ENCODE measurements at regions not wholly inside any gene's neighbourhood (a gene's known extent, or its start where the extent isn't known, plus 50 kb on each side); places are given as distances from the start of the nearest gene placed in this dataset.
A peak's percentile ranks its signal among the peaks of the same experiment; 100 is the strongest.

DNA sequence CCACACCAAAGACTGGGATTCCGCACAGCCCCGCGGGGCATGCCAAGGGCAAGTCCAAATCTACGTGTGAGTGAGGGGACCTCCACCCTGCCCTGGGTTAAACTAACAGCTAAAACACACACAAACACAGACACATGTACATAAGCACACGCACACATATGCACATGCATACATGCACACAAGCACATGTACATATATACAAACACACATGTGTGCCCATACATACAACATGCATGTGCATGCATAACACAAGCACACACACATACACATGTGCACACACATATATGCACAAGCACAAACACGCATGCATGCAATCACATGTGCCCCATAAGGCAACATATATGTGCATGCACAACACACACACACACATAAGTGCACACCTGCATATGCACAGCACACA, 136.7 kb downstream of the SOX1 start:
- dilution Hi-C loops (cut with MboI; ENCODE audit: extremely low pct_ligation_motif_present, low sequenced_read_pairs) (no loop called here), intact Hi-C loops (cut with micrococcal nuclease) (no loop called here)
- no peak overlapping the region for H3K9ac ChIP-seq (replicated peaks; ENCODE audit: extremely low read depth, insufficient read depth, low read length)
- H3K27ac ChIP-seq (ENCODE audit: insufficient read depth, low read depth, low read length) = no peak overlapping the region
- TF ChIP-seq JUN (IDR thresholded peaks at IDR 0.05; ENCODE audit: borderline replicate concordance, insufficient read depth, insufficient read length, low read depth) (no peak), POLR2AphosphoS5 (IDR thresholded peaks at IDR 0.05; ENCODE audit: insufficient read depth, low read depth, low read length) (no peak), EZH2 (IDR thresholded peaks at IDR 0.05; ENCODE audit: borderline replicate concordance, low read depth, low read length, severe bottlenecking) (no peak), MYC (IDR thresholded peaks at IDR 0.05; ENCODE audit: low read depth, low read length) (no peak)
- TF ChIP-seq, protein P1, sequence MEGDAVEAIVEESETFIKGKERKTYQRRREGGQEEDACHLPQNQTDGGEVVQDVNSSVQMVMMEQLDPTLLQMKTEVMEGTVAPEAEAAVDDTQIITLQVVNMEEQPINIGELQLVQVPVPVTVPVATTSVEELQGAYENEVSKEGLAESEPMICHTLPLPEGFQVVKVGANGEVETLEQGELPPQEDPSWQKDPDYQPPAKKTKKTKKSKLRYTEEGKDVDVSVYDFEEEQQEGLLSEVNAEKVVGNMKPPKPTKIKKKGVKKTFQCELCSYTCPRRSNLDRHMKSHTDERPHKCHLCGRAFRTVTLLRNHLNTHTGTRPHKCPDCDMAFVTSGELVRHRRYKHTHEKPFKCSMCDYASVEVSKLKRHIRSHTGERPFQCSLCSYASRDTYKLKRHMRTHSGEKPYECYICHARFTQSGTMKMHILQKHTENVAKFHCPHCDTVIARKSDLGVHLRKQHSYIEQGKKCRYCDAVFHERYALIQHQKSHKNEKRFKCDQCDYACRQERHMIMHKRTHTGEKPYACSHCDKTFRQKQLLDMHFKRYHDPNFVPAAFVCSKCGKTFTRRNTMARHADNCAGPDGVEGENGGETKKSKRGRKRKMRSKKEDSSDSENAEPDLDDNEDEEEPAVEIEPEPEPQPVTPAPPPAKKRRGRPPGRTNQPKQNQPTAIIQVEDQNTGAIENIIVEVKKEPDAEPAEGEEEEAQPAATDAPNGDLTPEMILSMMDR (IDR thresholded peaks at IDR 0.05; ENCODE audit: extremely low read depth in 1 of 2, insufficient read depth in 1 of 2, low read depth in 1 of 2, low read length in 2 of 2) = no peak
- TF ChIP-seq, protein P2, sequence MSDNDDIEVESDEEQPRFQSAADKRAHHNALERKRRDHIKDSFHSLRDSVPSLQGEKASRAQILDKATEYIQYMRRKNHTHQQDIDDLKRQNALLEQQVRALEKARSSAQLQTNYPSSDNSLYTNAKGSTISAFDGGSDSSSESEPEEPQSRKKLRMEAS (IDR thresholded peaks at IDR 0.05; ENCODE audit: insufficient read depth, insufficient read length) = peak; percentile 49
- no peaks in the 10 kb centered on the region for H3K36me3 ChIP-seq (ENCODE audit: control insufficient read depth in 2 of 2, extremely low read depth in 1 of 2, insufficient read depth in 2 of 2, low read length in 2 of 2)
- ChIA-PET POLR2A (no interaction called here), CTCF (no interaction called here)
- no TSS peak for BruUV-seq (replicated peaks)
- H3K4me1 ChIP-seq (ENCODE audit: control insufficient read depth, extremely low read depth, insufficient read depth, low read length) = no peaks in the 10 kb centered on the region
- no peak for FAIRE-seq
- H3K9me3 ChIP-seq (replicated peaks; ENCODE audit: control insufficient read depth, insufficient read depth, low read length) = peaks cover 2% of the 10 kb centered on the region
- H3K9me1 ChIP-seq (replicated peaks; ENCODE audit: control insufficient read depth, extremely low read depth, insufficient read depth, low read length) = no peaks in the 10 kb centered on the region
- H4K20me1 ChIP-seq (replicated peaks; ENCODE audit: control insufficient read depth, extremely low read depth, insufficient read depth, low read length) = no peaks in the 10 kb centered on the region
- no peaks in the 10 kb centered on the region for H3K79me2 ChIP-seq (ENCODE audit: control insufficient read depth, insufficient read depth, low read length)
- H2AFZ ChIP-seq (ENCODE audit: low read depth, low read length) = no peak overlapping the region
- H3K27me3 ChIP-seq (ENCODE audit: control insufficient read depth in 2 of 2, insufficient read depth in 2 of 2, low read length in 2 of 2) = no peaks in the 10 kb centered on the region
- no peak overlapping the region for H3K4me3 ChIP-seq (replicated peaks in 1 of 3; ENCODE audit: insufficient read depth in 1 of 3, low read depth in 1 of 3, low read length in 3 of 3)
- DNase-seq (ENCODE audit: low read depth, low spot score) = no peak
- no peak overlapping the region for H3K4me2 ChIP-seq (ENCODE audit: insufficient read depth, low read length)
